HEK293T (cell line): ENCODE measurements at regions not wholly inside any gene's neighbourhood (a gene's known extent, or its start where the extent isn't known, plus 50 kb on each side); places are given as distances from the start of the nearest gene placed in this dataset.

Source experiments
- BHLHE40 ChIP-seq: fragments of 450-650 bp; IDR thresholded peaks from 2 replicates; pipeline ENCODE4 v1.6.1; 2016; ENCODE audit warnings: mild to moderate bottlenecking, moderate library complexity, borderline replicate concordance
- ELF4 ChIP-seq: fragments of 450-650 bp; IDR thresholded peaks from 2 replicates; pipeline ENCODE4 v1.6.1; 2017; ENCODE audit warnings: antibody characterized with exemption
- FOXA1 ChIP-seq: fragments of 450-650 bp; IDR thresholded peaks from 2 replicates; pipeline ENCODE4 v1.6.1; 2016; ENCODE audit warnings: mild to moderate bottlenecking
- FOXK2 ChIP-seq: fragments of 450-650 bp; IDR thresholded peaks from 2 replicates; pipeline ENCODE4 v1.6.1; 2016; ENCODE audit warnings: mild to moderate bottlenecking
- FOXM1 ChIP-seq: fragments of 450-650 bp; IDR thresholded peaks from 2 replicates; pipeline ENCODE4 v1.6.1; 2017; ENCODE audit warnings: mild to moderate bottlenecking, borderline replicate concordance
- HDGF ChIP-seq: fragments of 450-650 bp; IDR thresholded peaks from 2 replicates; pipeline ENCODE4 v1.6.1; 2017; ENCODE audit warnings: antibody characterized with exemption, borderline replicate concordance
- L3MBTL2 ChIP-seq: fragments of 450-650 bp; conservative IDR thresholded peaks from 2 replicates; pipeline ENCODE4 v1.6.1; 2016; ENCODE audit warnings: mild to moderate bottlenecking
- LEF1 ChIP-seq: fragments of 450-650 bp; IDR thresholded peaks from 2 replicates; pipeline ENCODE4 v1.6.1; 2017; ENCODE audit warnings: mild to moderate bottlenecking, borderline replicate concordance
- NFRKB ChIP-seq: fragments of 450-650 bp; IDR thresholded peaks from 2 replicates; pipeline ENCODE4 v1.6.1; 2016; ENCODE audit warnings: mild to moderate bottlenecking, moderate library complexity
- PKNOX1 ChIP-seq: fragments of 450-650 bp; IDR thresholded peaks from 2 replicates; pipeline ENCODE4 v1.6.1; 2016
- SP1 ChIP-seq: fragments of 450-650 bp; IDR thresholded peaks from 2 replicates; pipeline ENCODE4 v1.6.1; 2017
- SUZ12 ChIP-seq: fragments of 450-650 bp; IDR thresholded peaks from 2 replicates; pipeline ENCODE4 v1.6.1; 2016; ENCODE audit warnings: mild to moderate bottlenecking
- TARDBP ChIP-seq: fragments of 450-650 bp; IDR thresholded peaks from 2 replicates; pipeline ENCODE4 v1.6.1; 2016
- ZNF384 ChIP-seq: fragments of 450-650 bp; IDR thresholded peaks from 2 replicates; pipeline ENCODE4 v1.6.1; 2016

GRCh38 chr6:90729057-90729456, 142.2 kb upstream of the MAP3K7 start:
- TF ChIP-seq SP1 (no peak), ZNF384 (no peak), SUZ12 (no peak), ELF4 (no peak), TARDBP (no peak), BHLHE40 (no peak), NFRKB (no peak), FOXM1 (no peak), FOXA1 (no peak), L3MBTL2 (no peak), FOXK2 (no peak), HDGF (no peak), LEF1 (no peak), PKNOX1 (no peak)
